K562 (cell line): ENCODE measurements at regions not wholly inside any gene's neighbourhood (a gene's known extent, or its start where the extent isn't known, plus 50 kb on each side); places are given as distances from the start of the nearest gene placed in this dataset.

Experiments used
- ATAC-seq: fragments of 200-7000 bp; cut with Tn5 transposase; 3 replicates; pipeline ENCODE4 v1.9.1; 2020; ENCODE audit warnings: moderate library complexity
- BruUV-seq: library from RNA; stranded (reverse); fragments of 400-500 nt; replicated peaks from 2 replicates; lab custom pipeline; 2021; lab: Mats Ljungman, UMichigan
- CTCF ChIA-PET: fragments of 300-600 bp; formaldehyde crosslinking; extraction: SDS; loops from one replicate; lab custom pipeline; 2021; ENCODE audit warnings: low intra/inter-chr PET ratio; lab: Yijun Ruan, JAX
- POLR2A ChIA-PET: fragments of 300-600, 350-650 bp; sonication (Branson Sonifier 250); formaldehyde crosslinking; extraction: SDS; loops from one replicate; lab custom pipeline; 2021; ENCODE audit warnings: antibody characterized with exemption, inconsistent platforms; lab: Yijun Ruan, JAX
- DNase-seq, 4 experiments: peaks; one replicate each; pipeline versions ENCODE4 v3.0.0 to v3.0.0-alpha.2; 2011 to 2018; ENCODE audit warnings: low spot score in 3 of 4, mixed read lengths in 3 of 4; ENCODE audit errors: extremely low read depth in 1 of 4
- FAIRE-seq: peaks from 2 replicates; lab custom pipeline; 2011; peaks lifted over from hg19 to GRCh38; lab: Jason Lieb, UNC
- H2AFZ ChIP-seq: 2 replicates; pipeline ENCODE4 v1.6.0; 2011; ENCODE audit warnings: low read depth, low read length, control low read depth, inconsistent platforms
- H3K27ac ChIP-seq: fragments of 200-600 bp; 3 replicates; pipeline ENCODE4 v1.8.0; 2011; ENCODE audit warnings: low read depth, mild to moderate bottlenecking, control low read depth, inconsistent platforms, low read length, moderate library complexity, mixed read lengths; ENCODE audit errors: extremely low read depth
- H3K27me3 ChIP-seq, 2 experiments: fragments of 300-600 bp in 1 of 2; 2 replicates in 1 of 2; 3 replicates in 1 of 2; pipeline versions ENCODE4 v1.6.0 to v1.8.0; 2011; ENCODE audit warnings: inconsistent platforms in 2 of 2, low read length in 2 of 2, mild to moderate bottlenecking in 1 of 2, mixed read lengths in 1 of 2, moderate library complexity in 1 of 2; ENCODE audit not compliant: control insufficient read depth in 2 of 2, insufficient read depth in 2 of 2
- H3K36me3 ChIP-seq: fragments of 300-600 bp; 3 replicates; pipeline ENCODE4 v1.8.0; 2011; ENCODE audit warnings: mild to moderate bottlenecking, low read length, inconsistent platforms; ENCODE audit not compliant: control insufficient read depth, insufficient read depth
- H3K4me1 ChIP-seq, 2 experiments: fragments of 200-600 bp in 1 of 2; replicated peaks in 1 of 2; 2 replicates in 1 of 2; 3 replicates in 1 of 2; pipeline versions ENCODE4 v1.5.1 to v1.8.0; 2011; ENCODE audit warnings: inconsistent platforms in 2 of 2, low read length in 2 of 2, mild to moderate bottlenecking in 1 of 2, mixed read lengths in 1 of 2, moderate library complexity in 1 of 2; ENCODE audit not compliant: control insufficient read depth in 2 of 2, insufficient read depth in 2 of 2
- H3K4me2 ChIP-seq: 2 replicates; pipeline ENCODE4 v1.6.1; 2011; ENCODE audit warnings: low read length, control low read depth, inconsistent platforms, mixed read lengths; ENCODE audit not compliant: insufficient read depth
- H3K4me3 ChIP-seq: fragments of 200-600 bp; sonication (generic), shearing (Covaris generic); 2 replicates; pipeline ENCODE4 v1.5.1; 2016; ENCODE audit warnings: control low read depth, inconsistent platforms
- H3K79me2 ChIP-seq: fragments of 200-600 bp; 3 replicates; pipeline ENCODE4 v1.8.0; 2011; ENCODE audit warnings: low read length, inconsistent platforms; ENCODE audit not compliant: control insufficient read depth, insufficient read depth
- H3K9ac ChIP-seq, 2 experiments: 2 replicates each; pipeline versions ENCODE4 v1.6.0 to v1.6.1; 2011; ENCODE audit warnings: low read depth in 2 of 2, low read length in 2 of 2, control low read depth in 1 of 2, inconsistent platforms in 1 of 2, mild to moderate bottlenecking in 1 of 2, mixed read lengths in 1 of 2; ENCODE audit not compliant: insufficient read depth in 1 of 2
- H3K9me1 ChIP-seq: one replicate; pipeline ENCODE4 v1.6.0; 2011; ENCODE audit warnings: inconsistent platforms, mild to moderate bottlenecking, low read length, moderate library complexity; ENCODE audit not compliant: control insufficient read depth, insufficient read depth
- H3K9me3 ChIP-seq: replicated peaks from 2 replicates; pipeline ENCODE4 v1.5.1; 2011; ENCODE audit warnings: low read depth, low read length, inconsistent platforms; ENCODE audit not compliant: control insufficient read depth, insufficient read depth
- H4K20me1 ChIP-seq: replicated peaks from 2 replicates; pipeline ENCODE4 v1.6.1; 2011; ENCODE audit warnings: low read length, inconsistent platforms, mixed read lengths; ENCODE audit not compliant: control insufficient read depth, insufficient read depth
- CBX3 ChIP-seq, 2 experiments: IDR thresholded peaks; 1 replicate in 1 of 2; 2 replicates in 1 of 2; pipeline ENCODE4 v1.6.1; 2012; ENCODE audit warnings: inconsistent platforms in 2 of 2, low read length in 2 of 2, borderline replicate concordance in 1 of 2, control low read depth in 1 of 2
- RFX5 ChIP-seq: IDR thresholded peaks from 2 replicates; pipeline ENCODE4 v1.6.1; 2011; ENCODE audit warnings: low read depth, mild to moderate bottlenecking, improper control_type of control experiment, low read length
- ZNF311 ChIP-seq: fragments of 250-450 bp; sonication (Bioruptor Pico); IDR thresholded peaks from 2 replicates; pipeline ENCODE4 v1.4.0; 2020; ENCODE audit warnings: mild to moderate bottlenecking, moderate library complexity
- WGBS: fragments of 100-300 bp; shearing (Covaris generic); methylation state at CpG from one replicate; pipeline ENCODE4 v1.1.6; 2016; ENCODE audit warnings: low coverage, mixed read lengths; ENCODE audit not compliant: insufficient coverage; ENCODE audit errors: missing lambda C conversion rate; 5-methylcytosine and 5-hydroxymethylcytosine counted together
- in situ Hi-C: fragments of 300-500 bp; cut with MboI; formaldehyde crosslinking; loops from 4 replicates; pipeline ENCODE4 v1.15.0; 2018; ENCODE audit warnings: inconsistent platforms, mixed read lengths
- intact Hi-C: fragments of 100-400 bp; cut with micrococcal nuclease; formaldehyde crosslinking; loops from 2 replicates; pipeline ENCODE4 v1.14.2; 2022
- TF ChIP-seq, protein P1 (sequence below): fragments of 250-450 bp; sonication (Bioruptor Pico); IDR thresholded peaks from 2 replicates; pipeline ENCODE4 v1.8.0; 2022; ENCODE audit warnings: inconsistent platforms

DNA sequence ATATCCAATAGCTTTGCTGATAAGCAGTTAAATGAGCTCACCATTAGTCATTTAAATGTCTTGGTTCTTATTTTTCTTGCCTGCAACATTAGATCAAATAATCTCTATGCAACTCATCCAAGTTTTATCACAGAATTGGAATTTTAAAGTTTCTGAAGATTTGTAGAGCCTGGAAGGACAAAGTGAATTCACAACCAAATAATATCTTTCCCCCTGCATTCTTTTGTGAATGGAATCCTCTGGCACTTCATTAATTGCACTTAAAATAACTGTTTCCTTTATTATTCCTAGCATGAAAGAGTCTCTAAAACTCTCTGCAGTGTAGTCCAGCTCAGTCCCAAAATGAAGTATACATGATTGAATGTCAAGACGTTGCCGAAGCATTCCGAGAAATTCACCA, 345.6 kb upstream of the TGFBR2 start (continued):
- TF ChIP-seq, protein P1, sequence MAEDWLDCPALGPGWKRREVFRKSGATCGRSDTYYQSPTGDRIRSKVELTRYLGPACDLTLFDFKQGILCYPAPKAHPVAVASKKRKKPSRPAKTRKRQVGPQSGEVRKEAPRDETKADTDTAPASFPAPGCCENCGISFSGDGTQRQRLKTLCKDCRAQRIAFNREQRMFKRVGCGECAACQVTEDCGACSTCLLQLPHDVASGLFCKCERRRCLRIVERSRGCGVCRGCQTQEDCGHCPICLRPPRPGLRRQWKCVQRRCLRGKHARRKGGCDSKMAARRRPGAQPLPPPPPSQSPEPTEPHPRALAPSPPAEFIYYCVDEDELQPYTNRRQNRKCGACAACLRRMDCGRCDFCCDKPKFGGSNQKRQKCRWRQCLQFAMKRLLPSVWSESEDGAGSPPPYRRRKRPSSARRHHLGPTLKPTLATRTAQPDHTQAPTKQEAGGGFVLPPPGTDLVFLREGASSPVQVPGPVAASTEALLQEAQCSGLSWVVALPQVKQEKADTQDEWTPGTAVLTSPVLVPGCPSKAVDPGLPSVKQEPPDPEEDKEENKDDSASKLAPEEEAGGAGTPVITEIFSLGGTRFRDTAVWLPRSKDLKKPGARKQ (CRISPR knock-in tag): no peak
- TF ChIP-seq CBX3 (IDR thresholded peaks at IDR 0.05; ENCODE audit: borderline replicate concordance in 1 of 2, low read length in 2 of 2): no peak

GRCh38 chr3:30263238-30263924, 343.0 kb upstream of the TGFBR2 start:
- ATAC-seq: no peak
- 3% methylated on average over 5 of the region's 5 CpGs for WGBS
- TF ChIP-seq ZNF311 (CRISPR knock-in tag): peak; percentile 51; the same call in 1 of the 2 replicates
- no peak for TF ChIP-seq RFX5
- POLR2A ChIA-PET: no interaction called here
- no peak overlapping the region for H2AFZ ChIP-seq
- no peaks in the 10 kb centered on the region for H3K79me2 ChIP-seq
- H4K20me1 ChIP-seq: no peaks in the 10 kb centered on the region
- H3K9me1 ChIP-seq: no peaks in the 10 kb centered on the region
- FAIRE-seq: no peak
- H3K27me3 ChIP-seq: no peaks in the 10 kb centered on the region
- BruUV-seq: no TSS peak
- intact Hi-C loops (no loop called here), in situ Hi-C loops (no loop called here)
- no peaks in the 10 kb centered on the region; the same call in 1 of the 2 replicates for H3K9me3 ChIP-seq
- no peaks in the 10 kb centered on the region for H3K4me1 ChIP-seq
- CTCF ChIA-PET: no interaction called here
- no peaks in the 10 kb centered on the region for H3K36me3 ChIP-seq
- no peak overlapping the region for H3K4me2 ChIP-seq
- H3K27ac ChIP-seq: no peak overlapping the region
- no peak for DNase-seq
- H3K9ac ChIP-seq: no peak overlapping the region
- H3K4me3 ChIP-seq: no peak overlapping the region
